H9 (cell line): ENCODE measurements at regions not wholly inside any gene's neighbourhood (a gene's known extent, or its start where the extent isn't known, plus 50 kb on each side); places are given as distances from the start of the nearest gene placed in this dataset.

Source experiments
- DNase-seq: peaks from one replicate; pipeline ENCODE4 v3.0.0-alpha.2; 2017
- H2AFZ ChIP-seq: one replicate; pipeline ENCODE4 v1.6.1; 2013; ENCODE audit warnings: mild to moderate bottlenecking, low read length, control low read depth, moderate library complexity
- H2AK5ac ChIP-seq: 2 replicates; pipeline ENCODE4 v1.6.1; 2013; ENCODE audit warnings: low read length, control low read depth, mixed read lengths; ENCODE audit not compliant: insufficient read length
- H2BK120ac ChIP-seq: one replicate; pipeline ENCODE4 v1.6.1; 2013; ENCODE audit warnings: low read depth, mild to moderate bottlenecking, low read length, control low read depth, inconsistent platforms; ENCODE audit not compliant: poor library complexity, severe bottlenecking
- H2BK12ac ChIP-seq: 2 replicates; pipeline ENCODE4 v1.6.1; 2013; ENCODE audit warnings: low read length, control low read depth, mixed read lengths, low read depth; ENCODE audit not compliant: insufficient read length
- H2BK15ac ChIP-seq: 2 replicates; pipeline ENCODE4 v1.6.1; 2013; ENCODE audit warnings: low read depth, low read length, control low read depth
- H2BK20ac ChIP-seq: one replicate; pipeline ENCODE4 v1.6.1; 2013; ENCODE audit warnings: low read depth, mild to moderate bottlenecking, low read length, control low read depth, inconsistent platforms; ENCODE audit not compliant: poor library complexity, severe bottlenecking
- H2BK5ac ChIP-seq: 2 replicates; pipeline ENCODE4 v1.6.1; 2013; ENCODE audit warnings: low read length, control low read depth, mixed read lengths; ENCODE audit not compliant: insufficient read length
- H3K14ac ChIP-seq: 2 replicates; pipeline ENCODE4 v1.6.1; 2013; ENCODE audit warnings: low read length, control low read depth; ENCODE audit not compliant: insufficient read depth
- H3K18ac ChIP-seq: 2 replicates; pipeline ENCODE4 v1.6.1; 2013; ENCODE audit warnings: low read depth, mild to moderate bottlenecking, mixed read lengths, low read length, control low read depth; ENCODE audit not compliant: insufficient read length
- H3K23ac ChIP-seq: 2 replicates; pipeline ENCODE4 v1.6.1; 2013; ENCODE audit warnings: low read length, control low read depth, mixed read lengths, low read depth; ENCODE audit not compliant: insufficient read length
- H3K23me2 ChIP-seq: 2 replicates; pipeline ENCODE4 v1.6.1; 2013; ENCODE audit warnings: low read depth, mild to moderate bottlenecking, mixed read lengths, low read length, control low read depth; ENCODE audit not compliant: insufficient read length, poor library complexity, severe bottlenecking
- H3K27ac ChIP-seq: 2 replicates; pipeline ENCODE4 v1.5.1; 2013; ENCODE audit warnings: low read length, control low read depth, mixed read lengths, low read depth; ENCODE audit not compliant: insufficient read length
- H3K27me3 ChIP-seq: 2 replicates; pipeline ENCODE4 v1.6.1; 2013; ENCODE audit warnings: low read length, control low read depth, inconsistent platforms; ENCODE audit not compliant: insufficient read depth
- H3K4ac ChIP-seq: 2 replicates; pipeline ENCODE4 v1.6.1; 2013; ENCODE audit warnings: low read depth, mild to moderate bottlenecking, control low read depth, inconsistent platforms, low read length, moderate library complexity
- H3K4me1 ChIP-seq: 2 replicates; pipeline ENCODE4 v1.6.1; 2013; ENCODE audit warnings: low read length, control low read depth, inconsistent platforms; ENCODE audit not compliant: insufficient read depth
- H3K4me2 ChIP-seq: 2 replicates; pipeline ENCODE4 v1.6.1; 2013; ENCODE audit warnings: low read length, control low read depth, mixed read lengths; ENCODE audit not compliant: insufficient read length, insufficient read depth
- H3K56ac ChIP-seq: 2 replicates; pipeline ENCODE4 v1.6.1; 2013; ENCODE audit warnings: low read depth, mild to moderate bottlenecking, mixed read lengths, low read length, control low read depth; ENCODE audit not compliant: insufficient read length
- H3K79me1 ChIP-seq: 2 replicates; pipeline ENCODE4 v1.6.1; 2013; ENCODE audit warnings: low read depth, mild to moderate bottlenecking, moderate library complexity, low read length, control low read depth, inconsistent platforms; ENCODE audit not compliant: insufficient read depth, poor library complexity, severe bottlenecking
- H3K79me2 ChIP-seq: 2 replicates; pipeline ENCODE4 v1.6.1; 2013; ENCODE audit warnings: low read length, control low read depth, inconsistent platforms; ENCODE audit not compliant: insufficient read depth
- H3K9ac ChIP-seq: 2 replicates; pipeline ENCODE4 v1.6.1; 2013; ENCODE audit warnings: low read length, control low read depth, mixed read lengths; ENCODE audit not compliant: insufficient read length; ENCODE audit errors: extremely low read depth
- H3K9me3 ChIP-seq: one replicate; pipeline ENCODE4 v1.6.1; 2013; ENCODE audit warnings: low read depth, low read length, inconsistent platforms; ENCODE audit not compliant: control insufficient read depth
- H3T11ph ChIP-seq: one replicate; pipeline ENCODE4 v1.6.1; 2013; ENCODE audit warnings: mild to moderate bottlenecking, low read length, control low read depth, inconsistent platforms
- H4K20me1 ChIP-seq: one replicate; pipeline ENCODE4 v1.6.1; 2013; ENCODE audit not compliant: control insufficient read depth, insufficient read length, insufficient read depth
- H4K5ac ChIP-seq: 2 replicates; pipeline ENCODE4 v1.6.1; 2013; ENCODE audit warnings: low read depth, mild to moderate bottlenecking, mixed read lengths, low read length, control low read depth; ENCODE audit not compliant: insufficient read length
- H4K8ac ChIP-seq: replicated peaks from 2 replicates; pipeline ENCODE4 v1.6.1; 2013; ENCODE audit warnings: low read length, control low read depth, mixed read lengths, low read depth; ENCODE audit not compliant: insufficient read length
- H4K91ac ChIP-seq: 2 replicates; pipeline ENCODE4 v1.6.1; 2013; ENCODE audit warnings: low read depth, mild to moderate bottlenecking, moderate library complexity, mixed read lengths, low read length, control low read depth; ENCODE audit not compliant: insufficient read length
- H3K27ac Mint-ChIP-seq, 3 experiments: 2 replicates in 2 of 3; 3 replicates in 1 of 3; pipeline ENCODE4 v1.8.0; 2020 to 2021; ENCODE audit warnings: mixed read lengths in 3 of 3, mild to moderate bottlenecking in 1 of 3, moderate library complexity in 1 of 3
- H3K27me3 Mint-ChIP-seq: 2 replicates; pipeline ENCODE4 v1.8.0; 2021; ENCODE audit warnings: low read depth, mild to moderate bottlenecking, moderate library complexity, mixed read lengths
- H3K36me3 Mint-ChIP-seq, 3 experiments: 2 replicates in 2 of 3; 3 replicates in 1 of 3; pipeline ENCODE4 v1.8.0; 2020 to 2021; ENCODE audit warnings: low read depth in 3 of 3, mixed read lengths in 3 of 3; ENCODE audit not compliant: insufficient read depth in 1 of 3
- H3K4me1 Mint-ChIP-seq, 2 experiments: 2 replicates each; pipeline ENCODE4 v1.8.0; 2020; ENCODE audit warnings: mixed read lengths in 2 of 2
- H3K4me3 Mint-ChIP-seq, 2 experiments: 2 replicates in 1 of 2; 3 replicates in 1 of 2; pipeline ENCODE4 v1.8.0; 2020 to 2021; ENCODE audit warnings: mild to moderate bottlenecking in 2 of 2, mixed read lengths in 2 of 2, moderate library complexity in 1 of 2
- H3K9me3 Mint-ChIP-seq, 2 experiments: 2 replicates in 1 of 2; 3 replicates in 1 of 2; pipeline ENCODE4 v1.8.0; 2020; ENCODE audit warnings: mild to moderate bottlenecking in 2 of 2, mixed read lengths in 2 of 2, moderate library complexity in 1 of 2
- CTCF ChIP-seq: fragments of 200-600 bp; sonication (generic); conservative IDR thresholded peaks from 3 replicates; pipeline ENCODE4 v1.8.0; 2021; ENCODE audit warnings: antibody characterized with exemption, mild to moderate bottlenecking
- WGBS: extraction: QIAGEN DNeasy Blood & Tissue Kit; methylation state at CpG from one replicate; pipeline ENCODE4 v1.1.7; 2013; ENCODE audit warnings: missing lambda C conversion rate, low lambda C conversion rate, mixed read lengths; ENCODE audit not compliant: insufficient read length; ENCODE audit errors: extremely low coverage; 5-methylcytosine and 5-hydroxymethylcytosine counted together

GRCh38 chr1:192756847-192757246 is 52.0 kb upstream of the RGS2 start:
- Histone ChIP-seq H2BK5ac (no peak overlapping the region), H3K27ac (no peak overlapping the region), H3K79me1 (no peaks in the 10 kb centered on the region), H4K8ac (no peak overlapping the region), H3K14ac (no peak overlapping the region), H2BK12ac (no peak overlapping the region), H2AK5ac (no peak overlapping the region), H3K27me3 (no peaks in the 10 kb centered on the region), H3K4me1 (no peaks in the 10 kb centered on the region; the same call in 1 of the 2 replicates), H4K20me1 (no peaks in the 10 kb centered on the region), H2BK15ac (no peak overlapping the region), H3K4ac (no peak overlapping the region), H3K9me3 (no peaks in the 10 kb centered on the region), H3K23ac (no peak overlapping the region), H3T11ph (no peak overlapping the region), H2AFZ (no peak overlapping the region), H2BK20ac (no peak overlapping the region), H4K5ac (no peak overlapping the region), H3K56ac (no peak overlapping the region), H3K18ac (no peak overlapping the region), H3K23me2 (no peaks in the 10 kb centered on the region), H4K91ac (no peak overlapping the region), H3K79me2 (no peaks in the 10 kb centered on the region), H3K4me2 (no peak overlapping the region), H2BK120ac (no peak overlapping the region), H3K9ac (no peak overlapping the region)
- H3K27ac Mint-ChIP-seq, result no peak overlapping the region; a peak in 1 of 7 replicates
- peaks cover 8% of the 10 kb centered on the region in 2 experiments; a peak in 2 of 4 replicates for H3K4me1 Mint-ChIP-seq
- H3K27me3 Mint-ChIP-seq, result no peaks in the 10 kb centered on the region
- DNase-seq, result no peak
- H3K9me3 Mint-ChIP-seq, result peaks cover 0 to 7% of the 10 kb centered on the region in 2 experiments; a peak in 2 of 5 replicates
- H3K36me3 Mint-ChIP-seq, result peaks cover 0 to 6% (median 4%) of the 10 kb centered on the region in 3 experiments; a peak in 2 of 7 replicates
- no CpG with 5 or more reads among the region's 2 CpGs for WGBS
- no peak for TF ChIP-seq CTCF
- H3K4me3 Mint-ChIP-seq, result no peak overlapping the region
